GM19043 (cell line): ENCODE measurements at regions not wholly inside any gene's neighbourhood (a gene's known extent, or its start where the extent isn't known, plus 50 kb on each side); places are given as distances from the start of the nearest gene placed in this dataset.

Source experiments
- ATAC-seq: cut with Tn5 transposase; IDR thresholded peaks from one replicate; pipeline ENCODE4 v1.9.1; 2021; ENCODE audit warnings: low read depth; ENCODE audit not compliant: unreplicated experiment

- no peak for ATAC-seq
Observed at GRCh38 chr10:130637089-130637676, 501.0 kb downstream of the GLRX3 start.

- no peak for ATAC-seq
Observed at GRCh38 chr10:130638991-130639390, 502.8 kb downstream of the GLRX3 start.

GRCh38 chr10:130642926-130643325, 506.7 kb downstream of the GLRX3 start:
- no peak for ATAC-seq

- ATAC-seq: no peak
Observed at GRCh38 chr10:130647341-130647740, 511.1 kb downstream of the GLRX3 start.

- ATAC-seq: no peak
Observed at GRCh38 chr10:130648807-130649206, 512.6 kb downstream of the GLRX3 start.

DNA sequence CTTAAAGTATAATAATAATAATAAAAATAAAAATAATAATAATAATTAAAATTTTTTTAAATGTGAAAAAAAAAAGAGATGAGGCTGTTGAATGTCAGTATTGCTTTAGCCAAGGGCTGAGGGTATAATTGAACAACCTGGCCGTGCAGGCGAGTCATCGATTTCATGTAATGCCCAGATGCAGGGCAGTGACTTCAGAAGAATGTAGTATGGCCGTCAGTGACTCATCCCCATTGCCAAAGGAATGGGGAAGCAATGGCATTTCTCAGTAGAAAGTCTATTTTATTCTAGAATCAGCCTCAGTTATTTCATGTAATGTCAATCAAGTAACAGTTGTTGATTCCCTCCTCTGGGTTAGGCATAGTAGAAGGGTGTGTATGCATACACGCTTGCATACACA, 516.4 kb downstream of the GLRX3 start:
- no peak for ATAC-seq

GRCh38 chr10:130652964-130653578, 516.9 kb downstream of the GLRX3 start:
- no peak for ATAC-seq

GRCh38 chr10:130654726-130655125, 518.5 kb downstream of the GLRX3 start:
- ATAC-seq: no peak

DNA sequence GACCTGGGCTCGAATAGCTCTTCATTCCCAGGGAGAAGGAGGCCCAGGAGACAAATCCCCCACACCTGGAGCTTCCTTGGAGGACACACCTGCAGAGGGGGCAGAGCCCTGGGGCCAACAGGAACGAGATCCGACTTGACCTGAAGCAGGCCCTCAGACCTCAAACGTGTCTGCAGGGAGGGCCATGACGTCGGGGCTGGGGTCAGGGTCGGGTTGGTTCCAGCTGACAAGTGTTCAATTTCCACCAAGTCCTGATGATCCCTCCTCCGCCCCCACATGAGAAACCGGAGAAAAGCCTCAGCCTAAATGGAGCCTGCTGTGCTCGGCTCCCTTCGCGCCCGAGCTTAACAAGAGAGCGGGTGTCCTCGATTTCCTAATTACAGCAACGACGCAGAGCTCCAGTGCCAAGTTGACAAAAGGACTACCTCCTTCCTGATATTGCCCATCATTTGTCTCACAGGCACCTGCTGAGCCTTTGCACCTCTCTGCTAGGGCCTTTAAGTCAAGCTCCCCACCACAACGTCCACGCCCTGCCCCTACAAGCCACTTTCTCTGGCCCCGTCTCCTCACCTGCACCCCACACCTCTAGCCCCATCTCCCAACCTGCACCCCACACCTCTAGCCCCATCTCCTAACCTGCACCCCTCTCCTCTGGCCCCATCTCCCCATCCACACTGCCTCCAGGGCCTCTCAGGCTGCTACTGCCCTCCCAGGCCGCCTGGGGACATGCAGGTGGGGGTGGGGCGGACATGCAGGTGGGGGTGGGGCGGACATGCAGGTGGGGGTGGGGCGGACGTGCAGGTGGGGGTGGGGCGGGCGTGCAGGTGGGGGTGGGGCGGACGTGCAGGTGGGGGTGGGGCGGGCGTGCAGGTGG, 519.4 kb downstream of the GLRX3 start:
- no peak for ATAC-seq

GRCh38 chr10:130656187-130656575, 520.0 kb downstream of the GLRX3 start:
- ATAC-seq: no peak

DNA sequence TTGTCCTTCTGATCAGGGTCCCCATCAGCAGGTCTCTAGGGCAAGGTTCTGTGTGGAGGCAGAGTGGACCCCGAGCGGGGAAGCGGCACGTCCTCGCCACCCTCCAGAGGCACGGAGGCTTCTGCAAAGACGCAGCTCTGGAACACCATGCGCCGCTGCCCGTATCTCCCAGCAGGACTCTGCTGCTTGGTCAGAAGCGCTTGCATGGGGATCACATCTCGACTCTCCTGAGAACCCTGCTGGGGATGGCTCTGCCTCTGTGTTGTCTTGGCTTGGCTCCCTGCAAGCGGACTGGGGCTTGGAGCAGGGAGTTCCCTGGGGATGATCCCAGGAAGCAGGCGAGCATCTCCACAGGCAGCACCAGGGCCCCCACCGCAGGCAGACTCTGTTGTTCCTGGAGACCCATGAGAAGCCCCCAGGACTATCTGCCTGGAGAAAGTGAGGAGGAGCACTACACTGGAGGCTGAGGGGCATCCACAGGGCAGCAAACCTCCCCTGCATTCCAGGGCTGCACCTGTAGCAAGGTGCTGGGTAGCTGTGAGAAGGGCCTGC, 520.5 kb downstream of the GLRX3 start:
- ATAC-seq: no peak

GRCh38 chr10:130658687-130659290, 522.6 kb downstream of the GLRX3 start:
- no peak for ATAC-seq

DNA sequence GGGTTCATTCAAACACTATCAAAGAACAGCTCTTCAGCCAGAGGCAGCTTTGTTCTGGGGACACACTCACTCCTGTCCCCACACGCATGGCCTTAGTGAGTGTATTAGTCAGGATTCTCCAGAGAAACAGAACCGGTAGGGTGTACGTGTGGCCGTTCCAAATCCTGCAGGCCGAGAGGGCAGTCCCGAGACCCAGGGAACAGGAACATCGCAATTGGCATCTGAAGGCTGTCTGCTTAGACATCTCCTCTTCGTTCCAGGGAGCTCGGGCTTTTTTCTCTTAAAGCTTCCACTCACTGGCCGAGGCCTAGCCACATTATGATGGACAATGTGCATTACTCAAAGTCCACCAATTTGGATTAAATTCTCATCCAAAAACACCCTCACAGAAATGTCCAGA, 523.3 kb downstream of the GLRX3 start:
- no peak for ATAC-seq

- ATAC-seq: no peak
Observed at GRCh38 chr10:130660266-130660665, 524.1 kb downstream of the GLRX3 start.

DNA sequence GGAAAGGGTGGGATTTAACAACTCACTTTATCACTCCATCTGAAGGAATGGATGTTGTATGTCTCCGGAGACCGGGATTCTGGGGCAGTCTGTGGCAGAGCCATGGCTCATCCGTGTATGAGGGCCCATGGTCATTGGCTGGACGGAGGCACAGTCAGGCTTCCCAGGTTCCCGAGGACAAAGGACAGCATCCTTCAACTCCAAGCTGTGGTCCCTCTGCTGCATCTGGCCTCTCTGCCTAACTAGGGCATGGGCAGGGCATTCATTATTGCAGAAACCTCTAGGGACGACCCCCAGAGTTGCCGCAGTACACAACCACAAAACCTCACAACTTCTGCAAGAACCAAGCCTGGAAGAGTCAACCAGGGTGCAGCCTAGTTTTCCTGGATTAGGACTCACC, 525.2 kb downstream of the GLRX3 start:
- no peak for ATAC-seq

DNA sequence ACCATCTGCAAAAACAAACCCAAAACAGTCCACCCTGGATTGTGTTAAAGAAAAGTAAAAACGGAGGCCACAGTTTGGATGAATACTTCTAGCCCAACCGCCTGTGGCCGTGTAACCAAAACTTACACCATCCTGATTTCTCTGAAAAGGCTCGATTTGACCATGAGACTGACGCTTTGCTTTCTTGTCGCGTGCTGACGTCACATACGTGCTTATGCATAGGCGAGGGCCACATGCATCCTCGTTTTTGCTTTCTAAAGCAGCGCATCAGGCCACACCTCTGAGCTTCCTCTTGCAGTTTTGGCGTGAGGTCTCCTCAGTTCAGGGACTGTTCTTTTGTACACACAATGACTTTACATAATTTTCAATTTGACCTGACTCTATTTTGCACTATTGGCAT, 526.6 kb downstream of the GLRX3 start:
- no peak for ATAC-seq

- no peak for ATAC-seq
Observed at GRCh38 chr10:130664526-130664925, 528.3 kb downstream of the GLRX3 start.

DNA sequence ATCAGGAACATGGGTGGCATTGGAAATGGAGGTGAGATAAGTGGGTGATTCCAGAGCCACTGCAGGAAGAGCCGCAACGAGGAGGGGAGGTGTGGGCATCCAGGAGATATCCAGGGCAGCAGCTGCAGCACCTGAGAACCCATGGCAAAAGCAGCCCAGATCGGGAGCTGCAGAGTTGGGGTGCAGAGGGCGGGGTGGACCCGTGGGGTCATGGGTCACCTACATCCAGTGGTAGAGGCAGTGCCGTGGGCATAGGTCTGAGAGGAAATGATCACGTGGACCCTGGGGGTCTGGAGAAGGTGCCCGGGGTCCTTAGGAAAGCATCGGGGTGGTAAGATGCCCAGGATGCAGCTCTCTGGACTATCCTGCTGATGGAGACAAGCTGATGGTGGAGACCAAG, 530.0 kb downstream of the GLRX3 start:
- ATAC-seq: no peak

- ATAC-seq: no peak
Observed at GRCh38 chr10:130686689-130687300, 550.6 kb downstream of the GLRX3 start.

DNA sequence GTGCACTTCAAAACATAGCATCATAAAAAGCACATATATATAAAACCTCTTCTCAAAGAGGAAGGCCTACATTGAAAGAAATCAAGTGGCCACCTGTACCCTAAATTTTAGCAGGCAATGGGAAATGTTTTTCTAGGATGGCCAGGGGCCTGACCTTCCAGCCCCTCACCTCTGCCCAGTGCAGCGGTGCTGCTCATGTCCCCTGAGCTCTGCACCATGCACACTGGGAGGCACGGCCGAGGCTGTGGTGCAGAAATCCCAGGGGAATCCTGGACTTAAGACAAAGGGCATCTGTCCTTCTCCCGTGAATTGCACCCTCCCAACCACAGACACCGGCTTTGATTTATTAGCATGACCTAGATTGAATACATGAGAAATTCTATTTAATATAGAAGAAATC, 551.4 kb downstream of the GLRX3 start:
- no peak for ATAC-seq
